ENCODE measurements at regions not wholly inside any gene's neighbourhood (a gene's known extent, or its start where the extent isn't known, plus 50 kb on each side); places are given as distances from the start of the nearest gene placed in this dataset.

DNA sequence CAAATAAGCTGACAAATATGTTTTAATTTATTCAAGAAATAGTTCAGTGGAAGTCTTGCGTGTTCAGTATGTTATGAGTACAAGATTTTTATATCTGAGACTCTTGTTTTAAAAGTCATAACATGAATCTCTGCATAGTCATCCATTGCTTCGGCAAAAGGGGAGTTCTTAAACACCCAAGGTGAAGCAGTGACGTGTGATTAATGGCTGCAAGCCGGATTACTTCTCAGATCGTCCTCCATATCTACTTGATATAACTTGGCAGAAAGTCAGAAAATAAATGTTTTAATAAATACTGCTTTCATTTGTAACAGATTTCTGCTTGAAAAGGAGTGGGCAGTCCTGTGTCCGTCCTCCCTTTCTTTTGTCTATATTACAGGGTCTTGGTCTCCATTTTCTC, 64.6 kb upstream of the IL15 start:
- Mint-ChIP-seq H3K9me3 (peaks cover 0 to 4% (median 0%) of the 10 kb centered on the region in 3 donors), H3K36me3 (no peaks in the 10 kb centered on the region), H3K27ac (no peak overlapping the region), H3K27me3 (no peaks in the 10 kb centered on the region), H3K4me3 (no peak overlapping the region), H3K4me1 (no peaks in the 10 kb centered on the region)

DNA sequence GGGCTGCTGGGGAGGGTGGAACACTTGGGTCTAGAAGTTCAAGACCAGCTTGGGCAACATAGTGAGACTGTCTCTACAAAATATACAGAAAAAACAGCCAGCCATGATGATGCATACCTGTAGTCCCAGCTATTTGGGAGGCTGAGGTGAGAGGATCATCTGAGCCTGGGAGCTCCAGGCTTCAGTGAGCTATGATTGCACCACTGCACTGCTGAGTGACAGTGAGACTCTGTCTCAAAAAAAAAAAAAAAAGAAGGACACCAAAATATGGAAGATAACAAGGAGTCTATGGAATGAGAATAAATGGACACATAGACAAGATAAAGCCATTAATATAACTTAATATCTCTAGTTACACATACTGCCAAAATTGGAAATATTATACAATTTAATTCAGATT, 62.7 kb upstream of the IL15 start:
- Mint-ChIP-seq H3K27me3 (no peaks in the 10 kb centered on the region), H3K4me1 (no peaks in the 10 kb centered on the region), H3K36me3 (no peaks in the 10 kb centered on the region), H3K9me3 (peaks cover 0 to 4% (median 0%) of the 10 kb centered on the region in 3 donors), H3K27ac (no peak overlapping the region), H3K4me3 (no peak overlapping the region)

DNA sequence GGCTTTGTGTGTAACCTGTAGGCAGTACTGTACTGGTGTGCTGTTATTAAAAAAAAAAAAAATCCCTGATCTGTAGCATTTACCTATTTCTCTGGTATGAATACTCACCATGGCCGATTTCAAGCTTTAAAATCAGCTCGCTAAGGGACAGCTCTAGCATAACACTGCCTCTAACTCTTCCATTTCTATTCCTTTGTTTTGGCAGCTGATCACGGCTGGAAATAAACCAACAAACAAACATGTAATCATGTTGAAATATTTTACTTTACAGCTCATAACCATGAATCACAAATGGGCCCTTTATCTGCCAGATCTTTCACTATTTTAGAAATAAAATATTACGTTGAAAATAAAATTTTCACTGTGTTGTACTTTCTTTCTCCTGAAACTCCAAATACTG, 60.5 kb upstream of the IL15 start:
- Mint-ChIP-seq H3K27ac (no peak overlapping the region), H3K9me3 (peaks cover 0 to 4% (median 0%) of the 10 kb centered on the region in 3 donors), H3K27me3 (no peaks in the 10 kb centered on the region), H3K36me3 (peaks cover 1% of the 10 kb centered on the region), H3K4me3 (no peak overlapping the region), H3K4me1 (no peaks in the 10 kb centered on the region)

DNA sequence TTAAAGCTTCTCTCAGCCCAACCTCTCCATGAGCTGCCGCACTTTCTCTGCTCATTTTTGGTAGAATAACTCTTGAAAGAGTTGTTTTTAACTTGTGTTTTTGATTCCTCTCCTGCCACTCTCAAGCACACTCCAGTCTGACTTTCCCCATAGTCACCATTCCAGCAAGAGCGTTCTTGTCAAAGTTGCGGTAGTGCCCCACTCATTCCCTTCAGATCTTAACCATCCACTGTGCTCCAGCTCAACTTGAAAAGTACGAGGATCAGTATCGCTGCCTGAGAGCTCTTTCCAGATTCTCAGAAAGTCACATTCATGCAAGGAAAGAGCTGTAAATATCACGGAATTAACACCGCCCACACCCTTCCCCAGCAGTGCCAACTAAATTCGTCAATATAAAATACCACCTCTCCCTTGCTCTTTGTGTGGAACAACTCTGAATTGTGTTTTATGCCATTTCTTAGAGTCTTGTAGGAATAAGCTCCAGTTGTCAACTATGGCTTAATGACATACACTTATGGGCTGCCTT, 59.7 kb upstream of the IL15 start:
- Mint-ChIP-seq H3K9me3 (peaks cover 0 to 4% (median 0%) of the 10 kb centered on the region in 3 donors), H3K4me1 (no peaks in the 10 kb centered on the region), H3K4me3 (no peak overlapping the region), H3K27ac (no peak overlapping the region), H3K27me3 (no peaks in the 10 kb centered on the region), H3K36me3 (peaks cover 1% of the 10 kb centered on the region)

DNA sequence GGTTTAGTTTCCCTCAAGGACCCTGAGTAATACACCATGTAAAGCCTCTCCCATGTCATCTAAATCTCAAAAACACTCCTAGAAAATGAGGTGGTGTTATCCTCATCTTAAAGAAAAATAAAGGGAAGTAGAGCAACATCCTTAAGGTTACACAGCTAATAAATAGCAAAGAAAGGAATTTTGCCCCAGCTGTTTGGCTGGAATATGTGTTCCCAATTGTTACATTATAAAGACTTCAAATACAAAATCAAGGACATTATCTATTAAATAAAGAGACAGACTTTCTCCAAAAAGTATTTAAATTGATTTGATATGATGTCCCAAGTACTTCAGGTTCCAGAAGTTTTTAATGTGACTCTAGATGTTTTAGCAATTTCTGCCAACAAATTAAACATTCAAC, 57.9 kb upstream of the IL15 start:
- Mint-ChIP-seq H3K36me3 (peaks cover 1% of the 10 kb centered on the region), H3K9me3 (peaks cover 0 to 1% (median 0%) of the 10 kb centered on the region in 3 donors), H3K4me3 (no peak overlapping the region), H3K27me3 (no peaks in the 10 kb centered on the region), H3K4me1 (no peaks in the 10 kb centered on the region), H3K27ac (no peak overlapping the region)

DNA sequence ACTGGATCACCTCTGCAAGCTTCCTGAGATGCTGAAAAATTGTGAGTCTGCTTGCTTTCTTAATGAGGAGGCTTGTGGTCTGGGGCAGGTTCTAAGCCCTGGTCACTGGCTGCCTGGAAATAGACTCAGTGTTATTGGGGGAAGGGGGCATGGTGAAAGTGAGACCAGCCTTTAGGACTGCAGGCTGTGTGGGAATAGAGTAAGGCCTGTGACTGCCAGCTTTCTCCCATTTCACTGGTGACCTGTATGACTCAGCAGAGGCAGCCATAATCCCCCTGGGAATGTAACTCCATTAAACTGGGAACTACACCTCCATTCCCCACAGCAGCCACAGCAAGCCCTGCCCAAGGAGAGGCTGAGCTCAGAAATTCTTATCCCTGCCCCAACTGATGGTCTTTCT, 55.9 kb upstream of the IL15 start:
- no peak overlapping the region for H3K4me3 Mint-ChIP-seq
- no peaks in the 10 kb centered on the region for H3K27me3 Mint-ChIP-seq
- peaks cover 2 to 12% (median 3%) of the 10 kb centered on the region in 3 donors for H3K9me3 Mint-ChIP-seq
- H3K4me1 Mint-ChIP-seq: no peaks in the 10 kb centered on the region
- peaks cover 1% of the 10 kb centered on the region for H3K36me3 Mint-ChIP-seq
- H3K27ac Mint-ChIP-seq: no peak overlapping the region
